Astrocyte of the cerebellum (primary cell): ENCODE measurements at regions not wholly inside any gene's neighbourhood (a gene's known extent, or its start where the extent isn't known, plus 50 kb on each side); places are given as distances from the start of the nearest gene placed in this dataset.

Source experiments
- DNase-seq: peaks from one replicate; pipeline ENCODE4 v3.0.0-alpha.2; 2011; ENCODE audit warnings: low read depth
- H3K4me3 ChIP-seq: 2 replicates; pipeline ENCODE4 v1.5.1; 2011; ENCODE audit warnings: mild to moderate bottlenecking, low read depth, low read length, moderate library complexity
- CTCF ChIP-seq: IDR thresholded peaks from 2 replicates; pipeline ENCODE4 v1.5.1; 2012; ENCODE audit warnings: low read length, low read depth, moderate library complexity, mild to moderate bottlenecking; ENCODE audit errors: missing control alignments
- in situ Hi-C: cut with HindIII; loops from 2 replicates; pipeline ENCODE4 v1.10.0; 2017; ENCODE audit warnings: low sequenced_read_pairs

- TF ChIP-seq CTCF = no peak
- no peak overlapping the region for H3K4me3 ChIP-seq
- in situ Hi-C loops = no loop called here
- DNase-seq = no peak
Measured at GRCh38 chr6:18527836-18528743, 140.9 kb downstream of the RNF144B start.

- no peak for DNase-seq
- in situ Hi-C loops = no loop called here
- H3K4me3 ChIP-seq = no peak overlapping the region
- TF ChIP-seq CTCF = no peak
Measured at GRCh38 chr6:18530201-18530600, 143.1 kb downstream of the RNF144B start.

- in situ Hi-C loops = no loop called here
- TF ChIP-seq CTCF = no peak
- DNase-seq = no peak
- no peak overlapping the region for H3K4me3 ChIP-seq
Measured at GRCh38 chr6:18532139-18532538, 145.0 kb downstream of the RNF144B start.

- H3K4me3 ChIP-seq = no peak overlapping the region
- DNase-seq = no peak
- no peak for TF ChIP-seq CTCF
- in situ Hi-C loops = no loop called here
Measured at GRCh38 chr6:18533793-18534192, 146.6 kb downstream of the RNF144B start.

- TF ChIP-seq CTCF = no peak
- H3K4me3 ChIP-seq = no peak overlapping the region
- no peak for DNase-seq
- in situ Hi-C loops = no loop called here
Measured at GRCh38 chr6:18536591-18537055, 149.5 kb downstream of the RNF144B start.

GRCh38 chr6:18538315-18538714, 151.2 kb downstream of the RNF144B start:
- no peak for DNase-seq
- TF ChIP-seq CTCF = no peak
- in situ Hi-C loops = no loop called here
- H3K4me3 ChIP-seq = no peak overlapping the region
